HG02870 (cell line): ENCODE measurements at regions not wholly inside any gene's neighbourhood (a gene's known extent, or its start where the extent isn't known, plus 50 kb on each side); places are given as distances from the start of the nearest gene placed in this dataset.

Source experiments
- ATAC-seq: cut with Tn5 transposase; IDR thresholded peaks from one replicate; pipeline ENCODE4 v1.9.1; 2021; ENCODE audit warnings: mild to moderate bottlenecking, moderate library complexity; ENCODE audit not compliant: unreplicated experiment

- no peak for ATAC-seq
Observed at GRCh38 chr2:40886100-40886499, 434.2 kb upstream of the SLC8A1 start.

- ATAC-seq: no peak
Observed at GRCh38 chr2:40886655-40887054, 434.8 kb upstream of the SLC8A1 start.

- no peak for ATAC-seq
Observed at GRCh38 chr2:40896358-40896757, 444.5 kb upstream of the SLC8A1 start.

GRCh38 chr2:40914666-40915065 lies 462.8 kb upstream of the SLC8A1 start:
- ATAC-seq: no peak

- ATAC-seq: no peak
Observed at GRCh38 chr2:40915651-40916050, 463.8 kb upstream of the SLC8A1 start.

- ATAC-seq: no peak
Observed at GRCh38 chr2:40935349-40935748, 483.5 kb upstream of the SLC8A1 start.

- no peak for ATAC-seq
Observed at GRCh38 chr2:40937284-40937683, 485.4 kb upstream of the SLC8A1 start.

- no peak for ATAC-seq
Observed at GRCh38 chr2:40953341-40953740, 501.5 kb upstream of the SLC8A1 start.

GRCh38 chr2:40955042-40955441 lies 503.2 kb upstream of the SLC8A1 start:
- no peak for ATAC-seq

GRCh38 chr2:40955635-40956034 lies 503.7 kb upstream of the SLC8A1 start:
- ATAC-seq: no peak

GRCh38 chr2:40957508-40957907 lies 505.6 kb upstream of the SLC8A1 start:
- no peak for ATAC-seq

- ATAC-seq: no peak
Observed at GRCh38 chr2:40962026-40962425, 510.1 kb upstream of the SLC8A1 start.

- no peak for ATAC-seq
Observed at GRCh38 chr2:40964509-40965250, 512.8 kb upstream of the SLC8A1 start.

- no peak for ATAC-seq
Observed at GRCh38 chr2:40967451-40967850, 515.6 kb upstream of the SLC8A1 start.

GRCh38 chr2:40975151-40975550 lies 523.3 kb upstream of the SLC8A1 start:
- ATAC-seq: no peak

GRCh38 chr2:40997362-40997761 lies 545.5 kb upstream of the SLC8A1 start:
- no peak for ATAC-seq

GRCh38 chr2:41000374-41000773 lies 548.5 kb upstream of the SLC8A1 start:
- no peak for ATAC-seq

- ATAC-seq: no peak
Observed at GRCh38 chr2:41000906-41001305, 549.0 kb upstream of the SLC8A1 start.

- ATAC-seq: no peak
Observed at GRCh38 chr2:41004700-41005099, 552.8 kb upstream of the SLC8A1 start.

- ATAC-seq: no peak
Observed at GRCh38 chr2:41020358-41020757, 568.5 kb upstream of the SLC8A1 start.

GRCh38 chr2:41024816-41025215 lies 572.9 kb upstream of the SLC8A1 start:
- ATAC-seq: no peak

- peak; percentile 82 for ATAC-seq
Observed at GRCh38 chr2:41026613-41027012, 574.7 kb upstream of the SLC8A1 start.

- ATAC-seq: no peak
Observed at GRCh38 chr2:41027095-41027494, 575.2 kb upstream of the SLC8A1 start.
